ENCODE measurements at regions not wholly inside any gene's neighbourhood (a gene's known extent, or its start where the extent isn't known, plus 50 kb on each side); places are given as distances from the start of the nearest gene placed in this dataset.

GRCh38 chr18:44536619-44537018, 144.1 kb upstream of the SETBP1 start:
- TF ChIP-seq POLR2A (IDR thresholded peaks at IDR 0.05; ENCODE audit: low read depth), result no peak
- TF ChIP-seq CTCF (IDR thresholded peaks at IDR 0.05), result no peak
- no peak for TF ChIP-seq POLR2AphosphoS5 (IDR thresholded peaks at IDR 0.05)
